Endothelial cell of hepatic sinusoid (primary cell): ENCODE measurements at regions not wholly inside any gene's neighbourhood (a gene's known extent, or its start where the extent isn't known, plus 50 kb on each side); places are given as distances from the start of the nearest gene placed in this dataset.
"Not testable (repeated sequence)": the region's sequence is repeated elsewhere in the genome, so short reads cannot be mapped to it uniquely, and the experiment has no call there.

Experiments
- in situ Hi-C: cut with HindIII; loops from 2 replicates; pipeline ENCODE4 v1.10.0; 2017; ENCODE audit warnings: low sequenced_read_pairs

GRCh38 chr6:154624727-154625126 lies 108.5 kb upstream of the SCAF8 start:
- in situ Hi-C loops, result not testable (repeated sequence)

DNA sequence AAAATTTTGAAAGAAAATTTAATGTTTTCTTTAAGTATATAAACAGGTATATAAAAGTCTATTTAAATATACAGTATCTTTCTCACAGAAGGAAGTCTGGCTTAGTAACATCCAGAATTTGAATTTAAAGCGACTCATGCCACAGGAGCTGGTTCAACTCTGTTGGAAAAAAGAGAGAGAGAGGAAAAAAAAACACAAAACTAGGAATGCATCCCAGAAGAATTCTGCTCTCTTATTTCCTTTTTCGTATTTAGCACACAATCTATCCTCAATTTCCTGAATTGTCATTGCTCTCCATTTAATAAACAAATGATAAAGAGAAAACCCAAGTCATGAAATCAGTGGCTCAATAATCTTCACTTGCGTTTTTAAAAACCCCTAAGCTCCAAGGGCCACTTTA lies 107.5 kb upstream of the SCAF8 start:
- in situ Hi-C loops, result no loop called here

DNA sequence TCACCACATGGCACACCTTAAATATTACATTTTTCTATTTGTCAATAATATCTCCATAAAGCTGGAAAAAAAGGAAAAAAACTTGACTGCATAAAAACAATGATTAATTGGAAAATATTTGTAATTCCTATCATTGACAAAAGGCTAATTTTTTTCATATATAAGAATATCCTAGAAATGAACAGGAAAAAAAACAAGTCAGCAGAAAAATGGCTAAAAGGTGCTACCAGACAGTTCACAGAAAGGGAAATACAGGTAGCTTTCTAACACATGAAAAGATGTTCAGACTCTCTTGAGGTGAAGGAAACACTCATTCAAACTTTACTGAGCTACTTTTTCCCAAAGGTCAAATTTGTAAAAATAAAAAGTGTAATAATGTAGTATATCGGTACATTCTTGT lies 104.1 kb upstream of the SCAF8 start:
- in situ Hi-C loops, result no loop called here

DNA sequence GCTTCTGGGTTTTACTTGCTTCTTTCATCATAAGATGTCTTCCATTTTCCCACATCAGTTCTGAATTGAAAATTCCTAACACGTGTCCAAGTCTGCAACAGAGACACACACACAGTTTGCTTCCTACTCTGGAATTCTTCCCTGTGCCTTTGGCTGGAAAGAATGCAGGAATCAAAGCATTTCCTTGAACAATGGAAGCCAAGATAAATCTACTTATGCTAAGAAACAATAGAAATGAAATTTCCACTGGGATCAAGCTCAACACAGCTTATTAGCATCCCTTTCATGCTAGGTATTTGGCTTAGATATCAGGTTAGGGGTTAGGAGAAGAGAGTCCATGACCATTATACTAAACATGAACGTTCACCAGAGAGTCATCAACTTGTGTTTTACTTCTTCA lies 101.1 kb upstream of the SCAF8 start:
- in situ Hi-C loops, result no loop called here

GRCh38 chr6:154637392-154637791 lies 95.8 kb upstream of the SCAF8 start:
- in situ Hi-C loops, result no loop called here

DNA sequence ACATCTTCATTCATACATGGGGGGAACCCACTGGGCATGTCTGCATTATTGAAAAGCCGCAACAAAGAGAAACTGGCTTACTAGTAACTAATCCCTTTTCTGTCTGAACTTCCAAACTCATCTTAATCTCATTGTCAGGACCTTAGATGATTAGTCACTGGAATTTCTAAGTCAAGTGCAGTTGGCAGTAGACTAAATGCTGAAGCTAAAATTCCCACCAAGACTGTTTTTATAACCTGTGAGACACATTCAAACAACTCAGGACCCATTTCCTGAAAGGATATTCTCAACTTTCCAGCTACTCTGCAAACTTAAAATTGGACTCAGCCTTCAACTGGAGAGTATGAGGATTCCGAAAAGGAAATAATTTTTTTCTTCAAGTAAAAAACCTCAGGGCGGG lies 94.8 kb upstream of the SCAF8 start:
- in situ Hi-C loops, result no loop called here

- in situ Hi-C loops, result not testable (repeated sequence)
Measured at GRCh38 chr6:154639196-154639595, 94.0 kb upstream of the SCAF8 start.

- in situ Hi-C loops, result no loop called here
Measured at GRCh38 chr6:154648188-154648887, 84.9 kb upstream of the SCAF8 start.

DNA sequence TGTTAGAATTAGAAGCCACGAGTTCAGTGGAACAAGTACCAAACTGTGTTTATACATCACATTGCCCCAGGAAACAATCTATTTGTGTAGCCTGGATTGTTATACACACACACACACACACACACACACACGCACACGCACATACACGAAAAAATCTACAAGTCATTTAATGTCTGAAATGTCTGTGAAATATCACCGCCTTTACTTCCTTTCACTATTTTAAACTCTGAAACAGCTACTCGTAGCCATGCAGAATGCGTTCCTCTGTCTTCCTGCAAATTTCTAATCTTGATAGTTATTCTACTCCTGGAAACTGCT lies 84.4 kb upstream of the SCAF8 start:
- in situ Hi-C loops, result no loop called here

DNA sequence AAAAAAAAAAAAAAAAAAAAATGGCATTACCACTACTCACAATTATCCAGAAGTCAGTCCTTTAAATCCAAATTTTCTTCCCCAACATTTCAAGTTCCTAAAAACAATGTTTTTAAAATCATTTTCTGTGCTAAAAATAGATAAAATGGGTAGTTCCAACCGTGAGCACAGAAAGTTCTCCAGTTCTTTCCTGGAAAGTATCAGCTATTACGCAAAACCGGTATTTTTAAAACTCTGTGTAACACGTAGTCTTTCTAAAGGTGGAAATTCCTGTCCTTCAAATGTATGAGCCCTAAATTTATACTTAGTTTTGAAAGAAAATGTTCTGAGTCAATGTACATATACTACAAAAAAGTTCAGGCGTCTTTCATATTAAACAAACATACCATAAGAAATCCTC lies 83.5 kb upstream of the SCAF8 start:
- in situ Hi-C loops, result loop anchor here (5.0 to 25.0 kb wide), 3 partner anchors 37 to 495 kb away; partner anchors contain the start of gene CNKSR3

DNA sequence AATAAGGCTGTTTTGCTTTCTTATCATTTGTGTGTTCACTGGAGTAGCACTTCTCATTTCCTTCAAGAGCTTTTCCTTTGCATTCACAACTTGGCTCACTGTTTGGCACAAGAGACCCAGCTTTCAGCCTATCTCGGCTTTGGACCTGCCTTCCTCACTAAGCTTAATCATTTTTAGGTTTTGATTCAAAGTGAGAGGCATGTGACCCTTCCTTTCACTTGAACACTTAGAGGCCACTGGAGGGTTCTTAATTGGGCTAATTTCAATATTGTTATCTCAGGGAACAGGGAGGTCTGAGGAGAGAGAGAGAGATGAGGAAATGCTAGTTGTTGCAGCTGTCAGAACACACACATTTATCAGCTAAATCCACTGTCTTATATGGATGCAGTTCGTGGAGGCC lies 82.9 kb upstream of the SCAF8 start:
- in situ Hi-C loops, result loop anchor here (5.0 to 25.0 kb wide), 3 partner anchors 38 to 496 kb away; partner anchors contain the start of gene CNKSR3

DNA sequence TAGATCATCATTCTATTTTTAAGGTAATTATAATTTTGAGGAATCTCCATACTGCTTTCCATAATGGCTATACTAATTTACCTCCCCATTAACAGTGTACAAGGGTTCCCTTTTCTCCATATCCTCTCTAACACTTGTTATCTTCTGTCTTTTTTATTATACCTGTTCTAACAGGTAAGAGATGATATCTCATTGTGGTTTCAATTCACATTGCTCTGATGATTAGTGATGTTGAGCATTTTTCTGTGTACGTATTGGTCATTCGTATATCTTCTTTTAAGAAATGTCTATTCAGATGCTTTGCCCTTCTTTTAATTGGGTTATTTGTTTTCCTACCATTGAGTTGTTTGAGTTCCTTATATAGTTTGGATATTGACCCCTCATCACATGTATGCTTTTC lies 81.6 kb upstream of the SCAF8 start:
- in situ Hi-C loops, result loop anchor here (5.0 to 25.0 kb wide), 3 partner anchors 39 to 497 kb away; partner anchors contain the start of gene CNKSR3

DNA sequence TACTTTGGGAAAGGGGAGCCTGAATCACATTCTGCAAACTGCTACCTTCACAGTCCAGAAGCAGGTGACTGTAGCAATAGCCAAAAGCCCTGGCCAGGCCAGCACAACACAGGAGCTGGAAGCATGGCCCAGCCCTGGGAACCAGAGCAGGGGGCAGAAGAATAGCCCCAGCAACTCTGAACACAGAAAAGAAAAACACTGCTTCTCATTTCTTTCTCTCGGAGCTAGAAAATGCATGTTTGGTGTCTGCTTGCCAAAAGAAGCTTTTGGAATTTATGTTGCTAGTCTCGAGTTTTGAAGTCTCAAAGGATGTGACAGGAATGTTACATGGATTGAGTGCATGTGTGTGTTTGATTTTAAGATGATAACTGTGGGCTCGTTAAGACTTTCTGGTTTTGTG lies 79.8 kb upstream of the SCAF8 start:
- in situ Hi-C loops, result loop anchor here (5.0 to 25.0 kb wide), 3 partner anchors 41 to 499 kb away; partner anchors contain the start of gene CNKSR3

GRCh38 chr6:154653853-154654252 lies 79.4 kb upstream of the SCAF8 start:
- in situ Hi-C loops, result loop anchor here (5.0 to 25.0 kb wide), 3 partner anchors 42 to 499 kb away; partner anchors contain the start of gene CNKSR3

- in situ Hi-C loops, result loop anchor here (10.0 to 25.0 kb wide), 2 partner anchors 144 to 502 kb away; partner anchors contain the start of gene CNKSR3
Measured at GRCh38 chr6:154656660-154657059, 76.6 kb upstream of the SCAF8 start.

DNA sequence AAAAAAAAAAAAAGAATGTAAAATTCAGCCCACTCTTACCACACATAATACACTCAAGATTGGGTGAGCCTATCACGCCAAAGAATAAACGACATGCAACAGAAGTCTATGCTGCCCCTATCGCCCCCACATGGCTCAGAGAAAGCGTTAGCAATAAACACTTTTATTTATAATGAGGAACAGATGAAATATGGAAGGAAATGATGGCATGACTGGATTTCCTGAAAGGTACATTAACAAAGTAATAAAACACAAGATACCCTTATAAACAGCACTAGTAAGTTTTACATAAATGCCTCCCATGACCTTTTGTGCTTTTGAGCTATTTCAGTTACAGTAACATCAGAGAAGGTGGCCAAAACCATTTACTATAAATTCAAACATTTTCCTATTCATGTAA lies 71.4 kb upstream of the SCAF8 start:
- in situ Hi-C loops, result loop anchor here (25.0 kb wide), 1 partner anchor 149 kb away; the partner anchor contains the start of gene CNKSR3

GRCh38 chr6:154664287-154664686 lies 68.9 kb upstream of the SCAF8 start:
- in situ Hi-C loops, result loop anchor here (25.0 kb wide), 1 partner anchor 152 kb away; the partner anchor contains the start of gene CNKSR3

GRCh38 chr6:154668156-154668555 lies 65.1 kb upstream of the SCAF8 start:
- in situ Hi-C loops, result loop anchor here (25.0 kb wide), 1 partner anchor 156 kb away; the partner anchor contains the start of gene CNKSR3

DNA sequence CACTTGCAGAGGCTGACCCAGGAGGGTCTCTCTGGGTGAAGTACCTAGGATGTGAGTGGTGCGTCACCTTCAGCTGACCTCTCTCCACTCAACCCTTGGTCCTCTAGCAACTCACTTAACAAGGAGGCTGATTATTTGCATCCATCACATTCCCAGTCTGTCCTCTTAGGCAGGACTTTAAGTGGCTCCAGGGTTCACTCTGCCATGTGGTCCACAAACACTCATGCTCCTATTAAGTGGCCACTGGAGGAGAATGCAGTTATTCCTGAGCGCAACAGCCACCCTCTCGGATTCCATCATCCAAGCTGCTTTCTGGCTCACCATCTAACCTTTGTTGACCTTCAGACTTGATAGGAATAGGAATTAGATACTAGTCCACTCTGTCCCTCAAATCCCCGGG lies 61.1 kb upstream of the SCAF8 start:
- in situ Hi-C loops, result loop anchor here (25.0 kb wide), 1 partner anchor 160 kb away; the partner anchor contains the start of gene CNKSR3

- in situ Hi-C loops, result loop anchor here (25.0 kb wide), 1 partner anchor 162 kb away; the partner anchor contains the start of gene CNKSR3
Measured at GRCh38 chr6:154673919-154674318, 59.3 kb upstream of the SCAF8 start.

DNA sequence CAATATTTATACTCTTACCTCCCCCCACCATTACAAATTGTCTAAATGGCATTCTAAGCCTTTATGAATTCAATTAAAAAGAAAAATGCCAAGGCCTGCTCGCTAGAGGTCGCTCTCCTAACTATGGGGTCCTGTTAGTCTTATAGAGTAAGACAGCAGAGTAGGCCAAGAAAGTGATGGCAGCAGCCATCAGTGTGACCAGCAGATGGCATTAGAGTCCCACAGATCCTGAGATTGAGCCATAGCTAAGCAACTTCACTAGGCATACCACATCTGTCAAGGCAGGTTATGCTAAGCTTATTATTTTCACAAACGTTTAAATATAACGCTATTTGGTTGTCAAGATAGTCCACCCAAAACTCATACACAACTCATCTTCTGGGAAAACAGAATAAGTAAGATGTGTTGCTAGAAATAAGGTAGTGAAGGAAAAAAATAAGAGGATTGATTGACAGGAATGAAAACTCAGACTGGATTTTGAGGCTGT lies 57.6 kb upstream of the SCAF8 start:
- in situ Hi-C loops, result no loop called here

DNA sequence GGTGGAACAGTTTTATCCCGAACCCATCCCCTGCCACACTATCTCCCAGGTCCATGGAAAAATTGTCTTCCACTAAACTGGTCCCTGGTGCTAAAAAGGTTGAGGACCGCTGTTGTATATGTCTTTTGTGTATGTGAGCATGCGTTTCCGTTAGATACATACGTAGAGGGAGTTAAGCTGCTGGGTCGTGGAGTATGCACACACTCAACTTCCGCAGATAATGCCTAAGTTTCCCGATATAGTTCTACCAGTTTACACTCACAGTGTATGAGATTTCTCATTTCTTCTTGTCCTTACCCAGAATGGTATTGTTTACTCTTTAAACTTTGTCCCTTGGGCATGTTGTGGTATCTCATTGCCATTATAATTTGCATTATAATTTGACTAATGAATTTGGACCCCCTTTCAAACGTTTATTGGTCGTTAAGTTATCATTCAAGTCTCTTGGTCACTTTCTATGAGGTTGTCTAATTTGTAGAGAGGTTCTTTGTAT lies 50.5 kb upstream of the SCAF8 start:
- in situ Hi-C loops, result no loop called here
